ENCODE measurements at regions not wholly inside any gene's neighbourhood (a gene's known extent, or its start where the extent isn't known, plus 50 kb on each side); places are given as distances from the start of the nearest gene placed in this dataset.
"Not testable (repeated sequence)": the region's sequence is repeated elsewhere in the genome, so short reads cannot be mapped to it uniquely, and the experiment has no call there.

GRCh38 chr10:28130267-28130666 is 131.4 kb upstream of the ODAD2 start:
- no peak for DNase-seq

GRCh38 chr10:28127881-28128280 is 129.0 kb upstream of the ODAD2 start:
- no peak for DNase-seq

- no peak for DNase-seq
These were observed 126.8 kb upstream of the ODAD2 start for GRCh38 chr10:28125701-28126100.

DNA sequence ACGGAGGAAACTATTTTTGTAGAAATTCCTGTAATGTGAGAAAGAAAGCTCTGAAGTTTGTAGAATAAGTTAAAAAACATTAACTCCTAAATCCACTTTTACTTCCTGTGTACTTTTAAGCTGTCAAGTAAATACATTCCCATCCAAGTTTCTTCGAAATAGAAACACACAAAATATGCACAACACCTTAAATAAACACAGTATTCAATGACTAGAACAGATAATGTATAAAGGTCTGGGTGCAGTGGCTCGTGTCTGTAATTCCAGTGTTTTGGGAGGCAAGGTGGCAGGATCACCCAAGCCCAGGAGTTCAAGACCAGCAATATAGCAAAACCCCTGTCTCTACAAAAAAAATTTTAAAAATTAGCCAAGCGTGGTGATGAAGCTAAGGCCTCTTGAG is 121.9 kb upstream of the ODAD2 start:
- no peak for DNase-seq

DNA sequence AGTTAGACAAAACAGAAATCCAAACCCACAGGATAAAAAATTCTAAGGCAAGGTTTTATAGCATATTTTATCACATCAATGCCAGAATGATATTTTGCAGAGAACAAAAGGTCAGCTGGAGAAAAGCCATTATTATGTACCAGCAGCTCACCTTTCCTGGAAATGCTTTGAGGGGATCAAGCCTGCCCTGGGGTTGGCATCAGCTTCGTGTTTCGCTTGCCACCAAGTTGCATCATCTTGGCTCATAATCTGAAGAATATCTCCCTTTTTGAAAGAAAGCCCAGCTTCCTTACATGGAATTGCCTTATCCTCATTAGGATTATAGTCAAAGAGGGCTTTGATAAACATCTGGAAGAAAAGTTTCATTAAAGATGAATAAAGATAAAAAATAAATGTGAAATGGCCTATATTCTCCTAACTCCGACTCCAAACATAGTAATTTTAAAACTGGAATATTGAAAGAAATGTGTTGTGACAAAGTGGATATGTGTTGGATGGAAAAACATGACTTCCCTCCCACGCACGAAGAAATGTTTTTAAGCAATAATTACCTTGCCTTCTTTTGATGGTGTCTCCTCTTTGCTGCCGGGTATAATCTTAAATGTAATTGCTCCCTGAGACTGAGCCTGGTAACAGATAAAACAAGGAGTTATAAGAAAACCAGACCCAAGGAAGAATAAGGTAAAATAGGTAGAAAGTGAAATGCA is 121.3 kb upstream of the ODAD2 start:
- DNase-seq = no peak

- no peak for DNase-seq
These were observed 120.2 kb upstream of the ODAD2 start for GRCh38 chr10:28118985-28119628.

- DNase-seq = no peak
These were observed 114.3 kb upstream of the ODAD2 start for GRCh38 chr10:28113202-28113601.

GRCh38 chr10:28111712-28112111 is 112.8 kb upstream of the ODAD2 start:
- DNase-seq = no peak

GRCh38 chr10:28105561-28105960 is 106.7 kb upstream of the ODAD2 start:
- DNase-seq = no peak

DNA sequence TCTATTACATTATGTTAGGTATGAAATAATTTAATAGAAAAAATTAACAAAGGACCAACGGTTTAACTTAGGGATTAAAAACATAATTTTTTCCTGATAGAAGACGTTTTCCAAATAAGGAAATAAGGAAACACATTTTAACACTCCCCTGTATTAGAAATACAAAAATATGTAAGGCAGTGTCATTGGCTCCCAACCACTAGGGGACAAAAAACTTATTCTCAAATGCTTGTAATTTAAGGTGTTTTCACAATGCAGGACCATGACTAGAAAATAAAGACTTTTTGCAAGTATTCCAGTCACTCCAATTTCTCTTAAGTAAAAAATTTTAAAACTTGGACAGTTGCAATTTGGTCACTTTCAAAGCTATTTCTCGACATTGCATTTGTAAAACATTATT is 98.8 kb upstream of the ODAD2 start:
- no peak for DNase-seq

GRCh38 chr10:28095791-28096378 is 97.0 kb upstream of the ODAD2 start:
- DNase-seq = no peak

GRCh38 chr10:28094121-28094520 is 95.2 kb upstream of the ODAD2 start:
- no peak for DNase-seq

DNA sequence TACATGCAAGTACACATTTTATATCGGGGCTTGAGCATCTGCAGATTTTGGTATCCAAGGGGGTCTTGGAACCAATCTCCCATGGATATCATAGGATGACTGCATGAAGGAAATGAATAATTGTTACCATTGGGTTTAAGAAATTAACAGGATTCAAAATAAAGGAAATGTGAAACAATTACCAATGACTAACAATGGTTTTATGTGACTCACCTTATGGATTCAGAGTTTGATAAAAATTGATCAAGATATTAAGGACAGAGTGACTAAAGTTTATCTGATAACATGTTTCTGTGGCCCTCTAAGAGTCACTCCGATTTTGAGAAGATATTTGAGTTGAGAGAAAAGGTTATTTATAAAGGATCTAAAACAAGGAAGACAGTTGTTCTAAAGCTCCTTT is 93.0 kb upstream of the ODAD2 start:
- no peak for DNase-seq

- DNase-seq = no peak
These were observed 91.6 kb upstream of the ODAD2 start for GRCh38 chr10:28090506-28090905.

- no peak for DNase-seq
These were observed 90.6 kb upstream of the ODAD2 start for GRCh38 chr10:28089467-28089866.

DNA sequence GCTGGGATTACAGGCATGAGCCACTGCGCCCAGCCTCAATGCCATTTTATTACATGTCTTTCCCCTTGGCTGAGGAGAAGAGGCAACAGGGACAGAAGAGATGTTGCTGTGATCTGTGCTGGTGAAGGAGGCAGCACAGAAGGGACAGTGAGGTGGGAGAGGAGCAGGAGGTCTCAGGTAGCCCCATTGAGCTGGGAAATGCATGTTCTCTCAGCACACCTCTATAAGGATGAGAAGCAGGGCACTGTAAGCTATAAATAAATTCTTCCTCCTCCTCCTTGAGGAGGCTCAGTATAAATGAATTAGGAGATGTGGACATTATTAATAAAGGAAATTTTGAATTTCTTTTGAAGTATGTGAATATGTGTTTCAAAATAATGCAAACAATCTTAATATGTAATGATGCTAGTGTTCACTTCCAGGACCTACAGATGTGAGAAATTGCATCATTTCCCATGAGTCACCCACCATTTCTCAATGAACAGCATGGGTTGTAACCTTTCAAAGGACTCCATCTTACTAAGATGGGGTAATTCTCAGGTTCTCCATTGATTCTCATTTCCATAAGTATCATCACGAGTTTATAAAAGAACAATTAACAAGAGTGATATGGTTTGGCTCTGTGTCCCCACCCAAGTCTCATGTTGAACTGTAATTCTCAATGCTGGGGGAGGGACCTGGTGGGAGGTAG is 88.9 kb upstream of the ODAD2 start:
- no peak for DNase-seq

DNA sequence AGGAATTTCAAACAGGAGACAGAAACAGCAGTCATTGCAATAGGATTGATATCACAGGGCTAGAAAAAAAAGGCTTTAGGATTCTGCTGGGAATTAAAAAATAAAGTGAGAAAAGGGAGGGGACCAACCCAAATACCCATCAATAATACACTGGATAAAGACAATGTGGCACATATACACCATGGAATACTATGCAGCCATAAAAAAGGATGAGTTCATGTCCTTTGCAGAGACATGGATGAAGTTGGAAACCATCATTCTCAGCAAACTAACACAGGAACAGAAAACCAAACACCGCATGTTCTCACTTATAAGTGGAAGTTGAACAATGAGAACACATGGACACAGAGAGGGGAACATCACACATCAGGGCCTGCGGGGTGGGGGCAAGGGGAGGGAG is 86.9 kb upstream of the ODAD2 start:
- DNase-seq = not testable (repeated sequence)

DNA sequence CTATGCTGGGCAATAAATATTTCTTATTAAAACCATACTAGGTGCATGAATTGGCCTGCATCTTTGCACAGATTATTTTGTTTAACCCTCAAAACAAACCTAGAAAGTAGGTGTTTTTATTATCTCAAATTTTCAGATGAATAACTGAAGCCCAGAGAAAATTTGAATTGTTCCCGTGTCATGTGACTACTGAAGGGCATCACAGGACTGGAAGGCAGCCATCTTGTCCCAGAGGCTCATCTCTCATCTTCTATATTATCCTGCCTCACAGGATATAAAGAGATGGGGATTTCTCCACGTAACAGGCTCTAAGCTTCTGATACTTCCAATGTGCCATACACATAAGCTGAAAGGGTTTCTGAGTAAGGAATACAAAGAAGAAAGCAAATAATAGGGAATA is 84.0 kb upstream of the ODAD2 start:
- no peak for DNase-seq

DNA sequence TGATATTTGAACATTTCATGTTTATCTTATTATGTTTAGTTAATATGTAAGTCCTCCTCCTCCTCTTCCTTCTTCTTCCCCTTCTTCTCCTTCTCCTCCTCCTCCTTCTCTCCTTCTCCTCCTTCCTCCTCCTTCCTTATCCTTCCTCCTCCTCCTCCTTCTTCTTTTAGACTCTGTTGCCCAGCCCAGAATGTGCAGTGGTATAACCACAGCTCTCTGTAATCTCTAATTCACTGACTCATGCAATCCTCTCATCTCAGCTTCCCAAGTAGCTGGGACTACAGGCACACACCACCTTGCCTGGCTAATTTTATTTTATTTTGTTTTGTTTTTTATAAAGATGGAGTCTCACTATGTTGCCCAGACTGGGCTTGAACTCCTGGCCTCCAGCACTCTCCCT is 83.4 kb upstream of the ODAD2 start:
- no peak for DNase-seq

DNA sequence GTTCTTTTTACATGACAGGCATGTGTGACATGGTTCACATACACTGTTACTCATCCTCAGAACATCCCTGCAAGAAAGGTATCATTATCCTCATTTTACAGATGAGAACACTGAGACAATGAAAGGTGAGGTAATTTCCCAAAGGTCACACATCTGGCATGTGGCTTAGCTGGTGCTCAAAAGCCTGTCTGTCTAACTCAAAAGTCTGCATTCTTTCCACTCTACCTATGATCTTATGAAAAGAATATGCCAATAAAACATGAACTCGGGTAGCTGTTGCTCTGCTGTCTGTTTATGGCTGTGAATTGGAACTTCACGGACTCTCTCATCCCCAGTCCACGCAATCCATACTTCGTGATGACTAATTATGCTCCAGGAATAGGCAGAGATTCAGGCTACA is 79.0 kb upstream of the ODAD2 start:
- no peak for DNase-seq

- DNase-seq = no peak
These were observed 76.5 kb upstream of the ODAD2 start for GRCh38 chr10:28075424-28075823.

GRCh38 chr10:28072573-28072972 is 73.7 kb upstream of the ODAD2 start:
- DNase-seq = no peak

DNA sequence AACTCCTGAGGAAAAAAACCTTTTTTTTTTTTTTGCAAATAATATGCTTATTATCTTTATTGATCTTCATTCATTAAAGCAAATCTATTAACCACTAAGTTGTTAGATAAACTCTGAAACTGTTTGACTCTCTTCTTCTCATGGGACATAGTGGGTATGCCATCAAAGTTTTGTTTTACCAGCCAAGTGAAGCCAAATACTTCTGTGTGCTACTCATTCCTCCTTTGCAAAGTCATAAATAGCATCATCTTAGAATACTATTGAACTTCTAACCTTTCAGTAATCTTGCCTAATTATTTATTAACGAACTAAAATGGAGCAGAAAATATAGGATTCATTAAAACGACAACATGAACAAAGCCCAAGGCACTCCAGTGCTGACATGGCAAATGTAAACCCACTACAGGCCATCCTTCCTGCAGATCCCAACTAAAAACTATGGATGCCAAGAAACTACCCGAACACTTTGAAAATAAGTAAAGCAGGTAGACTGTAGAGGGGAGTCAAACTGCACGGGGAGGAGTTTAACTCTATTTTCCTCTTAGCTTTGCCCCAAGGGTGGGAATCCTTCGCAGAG is 61.2 kb upstream of the ODAD2 start:
- DNase-seq = no peak

- no peak for DNase-seq
These were observed 59.9 kb upstream of the ODAD2 start for GRCh38 chr10:28058746-28059145.

All from stimulated activated naive CD4-positive, alpha-beta T cell (primary cell).